GM21786 (cell line): ENCODE measurements at regions not wholly inside any gene's neighbourhood (a gene's known extent, or its start where the extent isn't known, plus 50 kb on each side); places are given as distances from the start of the nearest gene placed in this dataset.
A peak's percentile ranks its signal among the peaks of the same experiment; 100 is the strongest.
"Not testable (repeated sequence)": the region's sequence is repeated elsewhere in the genome, so short reads cannot be mapped to it uniquely, and the experiment has no call there.

Source experiments
- ATAC-seq: cut with Tn5 transposase; IDR thresholded peaks from one replicate; pipeline ENCODE4 v1.9.1; 2021; ENCODE audit not compliant: unreplicated experiment

GRCh38 chr5:50501491-50502228 is 60.6 kb upstream of the EMB start:
- ATAC-seq: peak; percentile 99

GRCh38 chr5:50513028-50513457 is 72.0 kb upstream of the EMB start:
- not testable (repeated sequence) for ATAC-seq

GRCh38 chr5:50521060-50521459 is 80.0 kb upstream of the EMB start:
- not testable (repeated sequence) for ATAC-seq

- not testable (repeated sequence) for ATAC-seq
These were observed 86.5 kb upstream of the EMB start for GRCh38 chr5:50527514-50528060.

GRCh38 chr5:50535393-50535792 is 94.3 kb upstream of the EMB start:
- no peak for ATAC-seq

- not testable (repeated sequence) for ATAC-seq
These were observed 96.4 kb upstream of the EMB start for GRCh38 chr5:50537534-50537933.

- ATAC-seq: peak; percentile 88
These were observed 106.2 kb upstream of the EMB start for GRCh38 chr5:50547303-50547702.

GRCh38 chr5:50550267-50550666 is 109.2 kb upstream of the EMB start:
- ATAC-seq: no peak

- ATAC-seq: no peak
These were observed 109.9 kb upstream of the EMB start for GRCh38 chr5:50550993-50551392.

GRCh38 chr5:50553560-50553984 is 112.5 kb upstream of the EMB start:
- ATAC-seq: no peak

GRCh38 chr5:50558640-50559039 is 107.8 kb upstream of the PARP8 start:
- ATAC-seq: not testable (repeated sequence)

GRCh38 chr5:50559955-50560354 is 106.5 kb upstream of the PARP8 start:
- no peak for ATAC-seq

GRCh38 chr5:50562694-50563093 is 103.7 kb upstream of the PARP8 start:
- ATAC-seq: no peak

GRCh38 chr5:50564079-50564478 is 102.4 kb upstream of the PARP8 start:
- peak; percentile 87 for ATAC-seq

- no peak for ATAC-seq
These were observed 101.9 kb upstream of the PARP8 start for GRCh38 chr5:50564558-50564957.

GRCh38 chr5:50574121-50574520 is 92.3 kb upstream of the PARP8 start:
- no peak for ATAC-seq

GRCh38 chr5:50575740-50576139 is 90.7 kb upstream of the PARP8 start:
- ATAC-seq: no peak

GRCh38 chr5:50576265-50576664 is 90.2 kb upstream of the PARP8 start:
- no peak for ATAC-seq

- ATAC-seq: no peak
These were observed 89.7 kb upstream of the PARP8 start for GRCh38 chr5:50576686-50577256.

GRCh38 chr5:50580506-50580905 is 85.9 kb upstream of the PARP8 start:
- no peak for ATAC-seq

- ATAC-seq: not testable (repeated sequence)
These were observed 84.6 kb upstream of the PARP8 start for GRCh38 chr5:50581845-50582244.

GRCh38 chr5:50582699-50583098 is 83.7 kb upstream of the PARP8 start:
- no peak for ATAC-seq
